ENCODE measurements at regions not wholly inside any gene's neighbourhood (a gene's known extent, or its start where the extent isn't known, plus 50 kb on each side); places are given as distances from the start of the nearest gene placed in this dataset.

DNA sequence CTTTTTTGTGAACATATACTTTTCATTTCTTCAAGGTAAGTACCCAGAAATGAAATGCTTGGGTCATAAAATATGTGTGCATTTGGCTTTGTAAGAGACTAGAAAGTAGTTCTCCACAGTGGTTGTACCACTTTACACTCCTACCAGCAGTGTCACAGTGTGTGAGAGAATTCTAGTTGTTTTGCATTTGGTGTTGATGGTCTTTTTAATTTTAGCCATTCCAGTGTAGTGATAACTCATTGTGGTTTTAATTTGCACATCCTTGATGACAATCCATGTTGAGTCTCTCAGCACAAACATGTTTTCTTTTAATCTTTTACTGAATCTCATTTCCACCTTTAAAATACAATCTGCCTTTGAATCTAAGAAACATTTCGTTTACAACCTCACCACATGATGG lies 402.5 kb upstream of the ETAA1 start:
- ChIA-PET POLR2A (no interaction called here), RAD21 (ENCODE audit: unreplicated experiment) (no interaction called here), SMC1A (ENCODE audit: uncharacterized antibody, unreplicated experiment) (no interaction called here), CTCF (no interaction called here)
- in situ Hi-C loops (cut with MboI), result no loop called here
- no peaks in the 10 kb centered on the region for H3K9me3 ChIP-seq (replicated peaks; ENCODE audit: control insufficient read depth, insufficient read depth, low read length)
- DNase-seq (ENCODE audit: low read depth, low spot score) (no peak), ATAC-seq (no peak), FAIRE-seq (no peak)
- H3K4me2 ChIP-seq (ENCODE audit: control insufficient read depth, insufficient read depth), result no peak overlapping the region
- intact Hi-C loops (cut with micrococcal nuclease; ENCODE audit: unreplicated experiment), result no loop called here
- H3K4me3 ChIP-seq, result no peak overlapping the region
- no peaks in the 10 kb centered on the region for H4K20me1 ChIP-seq (ENCODE audit: control insufficient read depth, insufficient read depth)
- H3K27me3 ChIP-seq (replicated peaks in 1 of 2; ENCODE audit: control insufficient read depth in 2 of 2, insufficient read depth in 2 of 2, low read length in 1 of 2), result no peaks in the 10 kb centered on the region
- TF ChIP-seq ZNF592 (IDR thresholded peaks at IDR 0.05), result no peak
- TF ChIP-seq BRCA1 (IDR thresholded peaks at IDR 0.05; ENCODE audit: low read depth, low read length), result no peak
- TF ChIP-seq BACH1 (IDR thresholded peaks at IDR 0.05; ENCODE audit: borderline replicate concordance), result no peak
- TF ChIP-seq POLR2AphosphoS2 (IDR thresholded peaks at IDR 0.05; ENCODE audit: low read depth, low read length), result no peak
- TF ChIP-seq, protein P1, sequence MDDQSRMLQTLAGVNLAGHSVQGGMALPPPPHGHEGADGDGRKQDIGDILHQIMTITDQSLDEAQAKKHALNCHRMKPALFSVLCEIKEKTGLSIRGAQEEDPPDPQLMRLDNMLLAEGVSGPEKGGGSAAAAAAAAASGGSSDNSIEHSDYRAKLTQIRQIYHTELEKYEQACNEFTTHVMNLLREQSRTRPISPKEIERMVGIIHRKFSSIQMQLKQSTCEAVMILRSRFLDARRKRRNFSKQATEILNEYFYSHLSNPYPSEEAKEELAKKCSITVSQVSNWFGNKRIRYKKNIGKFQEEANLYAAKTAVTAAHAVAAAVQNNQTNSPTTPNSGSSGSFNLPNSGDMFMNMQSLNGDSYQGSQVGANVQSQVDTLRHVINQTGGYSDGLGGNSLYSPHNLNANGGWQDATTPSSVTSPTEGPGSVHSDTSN (IDR thresholded peaks at IDR 0.05; ENCODE audit: insufficient replicate concordance, low read depth, low read length), result no peak
- no peak for TF ChIP-seq GATAD2B (conservative IDR thresholded peaks at IDR 0.05; ENCODE audit: low read depth)
- TF ChIP-seq, protein P2, sequence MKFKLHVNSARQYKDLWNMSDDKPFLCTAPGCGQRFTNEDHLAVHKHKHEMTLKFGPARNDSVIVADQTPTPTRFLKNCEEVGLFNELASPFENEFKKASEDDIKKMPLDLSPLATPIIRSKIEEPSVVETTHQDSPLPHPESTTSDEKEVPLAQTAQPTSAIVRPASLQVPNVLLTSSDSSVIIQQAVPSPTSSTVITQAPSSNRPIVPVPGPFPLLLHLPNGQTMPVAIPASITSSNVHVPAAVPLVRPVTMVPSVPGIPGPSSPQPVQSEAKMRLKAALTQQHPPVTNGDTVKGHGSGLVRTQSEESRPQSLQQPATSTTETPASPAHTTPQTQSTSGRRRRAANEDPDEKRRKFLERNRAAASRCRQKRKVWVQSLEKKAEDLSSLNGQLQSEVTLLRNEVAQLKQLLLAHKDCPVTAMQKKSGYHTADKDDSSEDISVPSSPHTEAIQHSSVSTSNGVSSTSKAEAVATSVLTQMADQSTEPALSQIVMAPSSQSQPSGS (IDR thresholded peaks at IDR 0.05; ENCODE audit: low read length), result no peak
- H3K9ac ChIP-seq (ENCODE audit: control insufficient read depth, insufficient read depth, low read length), result no peak overlapping the region
- no peaks in the 10 kb centered on the region for H3K4me1 ChIP-seq (ENCODE audit: control insufficient read depth, insufficient read depth, low read length)
- WGBS (ENCODE audit: insufficient coverage, insufficient replicate concordance, low lambda C conversion rate, missing lambda C conversion rate), result 0% methylated on average over 1 of the region's 1 CpG
- H2AFZ ChIP-seq (ENCODE audit: control insufficient read depth, low read depth, low read length), result no peak overlapping the region
- BruUV-seq (replicated peaks), result no TSS peak
- no peaks in the 10 kb centered on the region for H3K79me2 ChIP-seq (ENCODE audit: control insufficient read depth, insufficient read depth, low read length)
- no peaks in the 10 kb centered on the region for H3K36me3 ChIP-seq (ENCODE audit: control insufficient read depth in 2 of 2, insufficient read depth in 2 of 2, low read length in 1 of 2)
- no peak overlapping the region for H3K27ac ChIP-seq (ENCODE audit: control insufficient read depth, insufficient read depth)

All from GM12878 (cell line).